ENCODE measurements at regions not wholly inside any gene's neighbourhood (a gene's known extent, or its start where the extent isn't known, plus 50 kb on each side); places are given as distances from the start of the nearest gene placed in this dataset.

DNA sequence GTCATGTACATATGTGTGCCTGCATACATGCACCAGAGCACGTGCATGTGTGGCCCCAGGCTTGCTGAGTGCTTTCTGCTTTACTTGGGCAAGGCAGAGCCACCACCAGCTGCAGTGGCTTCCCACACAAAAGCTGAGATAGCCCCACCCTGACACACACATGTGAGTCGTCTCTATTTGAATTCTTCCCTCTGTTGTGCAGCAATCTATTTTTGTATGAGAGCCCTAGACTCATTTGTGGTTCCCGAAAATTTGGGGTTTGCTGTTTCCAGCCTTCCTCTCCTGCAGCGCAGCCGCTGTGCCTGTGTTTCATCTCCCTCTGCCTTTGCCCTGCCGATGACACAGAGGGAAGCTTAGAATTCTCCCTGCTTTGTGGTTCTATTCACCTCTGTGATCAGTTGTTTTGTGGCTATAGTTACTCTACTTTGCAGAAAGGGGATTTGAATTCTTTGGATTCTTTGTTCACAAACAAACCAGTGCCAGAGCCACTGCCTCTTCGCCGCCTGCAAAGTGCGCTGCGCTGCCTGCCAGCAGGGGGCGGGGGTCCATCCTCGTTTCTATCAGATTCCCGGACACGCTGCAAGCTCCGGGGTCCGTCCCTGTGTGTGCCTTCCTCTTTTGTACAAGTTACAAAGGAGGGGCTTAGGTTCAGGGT is 95.8 kb upstream of the DAP start:
- Histone ChIP-seq H2AFZ (ENCODE audit: low read length) (peak overlapping the region; percentile 93; the same call in 1 of the 2 replicates), H3K9ac (replicated peaks in 1 of 4; ENCODE audit: extremely low read depth in 1 of 4, low read depth in 3 of 4, low read length in 3 of 4) (no peak overlapping the region; a peak in 1 of 7 replicates), H2AK5ac (ENCODE audit: low read depth, low read length) (peak overlapping the region; percentile 96; the same call in 1 of the 2 replicates), H3K9me3 (ENCODE audit: insufficient read depth in 2 of 2, low read depth in 1 of 2, low read length in 1 of 2) (no peaks in the 10 kb centered on the region), H3K27ac (ENCODE audit: low read depth, low read length) (no peak overlapping the region), H4K91ac (replicated peaks; ENCODE audit: insufficient read length, low read length) (peak overlapping the region; percentile 48), H3K79me1 (ENCODE audit: low read depth, low read length) (no peaks in the 10 kb centered on the region), H2BK12ac (ENCODE audit: low read depth, low read length) (peak overlapping the region; percentile 99), H3K4me2 (ENCODE audit: insufficient read depth in 1 of 2, low read depth in 2 of 2, low read length in 2 of 2) (peak overlapping the region; percentile 55 to 73), H2BK20ac (ENCODE audit: low read length) (peak overlapping the region; percentile 88), H2BK5ac (ENCODE audit: low read depth, low read length) (peak overlapping the region; percentile 76; the same call in 1 of the 2 replicates), H2BK120ac (replicated peaks; ENCODE audit: low read depth, low read length) (no peak overlapping the region), H3K23me2 (ENCODE audit: low read depth, low read length) (no peaks in the 10 kb centered on the region), H4K5ac (ENCODE audit: insufficient read length, low read depth, low read length) (no peak overlapping the region), H3K79me2 (ENCODE audit: control insufficient read depth in 1 of 2, insufficient read depth in 2 of 2, low read length in 2 of 2) (no peaks in the 10 kb centered on the region), H3K36me3 (ENCODE audit: control insufficient read depth in 2 of 4, insufficient read depth in 4 of 4, low read length in 3 of 4) (no peaks in the 10 kb centered on the region), H4K8ac (ENCODE audit: extremely low read depth, insufficient read depth, low read length) (peak overlapping the region; percentile 35; the same call in 1 of the 2 replicates), H3K27me3 (replicated peaks in 1 of 4; ENCODE audit: control insufficient read depth in 3 of 4, extremely low read depth in 1 of 4, insufficient read depth in 3 of 4, low read length in 3 of 4) (peaks cover 0 to 10% (median 6%) of the 10 kb centered on the region in 4 experiments; a peak in 3 of 7 replicates), H3K14ac (ENCODE audit: insufficient read length) (no peak overlapping the region), H3K4me3 (ENCODE audit: extremely low read depth in 1 of 4, insufficient read depth in 2 of 4, low read depth in 3 of 4, low read length in 4 of 4) (peak overlapping the region in 3 of 4 experiments; percentile 2 to 48 (median 20); a peak in 4 of 8 replicates), H3K23ac (ENCODE audit: insufficient read length) (no peak overlapping the region), H4K20me1 (replicated peaks in 1 of 2; ENCODE audit: control insufficient read depth in 1 of 2, insufficient read depth in 2 of 2, low read length in 2 of 2) (no peaks in the 10 kb centered on the region), H3K18ac (ENCODE audit: extremely low read depth, low read length) (peak overlapping the region; percentile 56), H3K56ac (replicated peaks; ENCODE audit: insufficient read length, low read depth, low read length) (no peak overlapping the region), H2BK15ac (ENCODE audit: low read length) (peak overlapping the region; percentile 89; the same call in 1 of the 2 replicates), H3K4me1 (replicated peaks in 1 of 4; ENCODE audit: control insufficient read depth in 3 of 4, insufficient read depth in 4 of 4, low read length in 3 of 4) (peaks cover 4 to 16% (median 14%) of the 10 kb centered on the region in 4 experiments), H3K4ac (replicated peaks; ENCODE audit: insufficient read length, low read depth, low read length) (no peak overlapping the region)
- CTCF ChIA-PET (ENCODE audit: partially characterized antibody): interaction anchor here (0.7 to 5.5 kb wide), 35 partner anchors 9 to 561 kb away, joined by 3 to 38 read pairs (median 4); no protein-coding TSS in a partner anchor
- DNase-seq (ENCODE audit: low read depth in 1 of 2, low spot score in 2 of 2): peak; percentile 70 to 92
- peak; percentile 88 for FAIRE-seq
- POLR2A ChIA-PET (ENCODE audit: partially characterized antibody): interaction anchor here (1.6 to 1.7 kb wide), 2 partner anchors 11 to 21 kb away, joined by 4 to 5 read pairs; no protein-coding TSS in a partner anchor
- WGBS, 2 experiments (ENCODE audit: extremely low coverage in 1 of 2, insufficient coverage in 1 of 2, insufficient read length in 1 of 2, insufficient replicate concordance in 2 of 2, low coverage in 1 of 2, low lambda C conversion rate in 2 of 2, missing lambda C conversion rate in 1 of 2): 21% methylated on average over 16 of the region's 16 CpGs; no CpG with 5 or more reads in 1 of the 2 experiments
- TF ChIP-seq CHD2 (IDR thresholded peaks at IDR 0.05; ENCODE audit: low read length) (0 out of 2 replicates have a peak, but pooled peaks have one; percentile 47), POLR2AphosphoS5 (IDR thresholded peaks at IDR 0.05; ENCODE audit: low read depth, low read length) (no peak), EP300 (IDR thresholded peaks at IDR 0.05; ENCODE audit: borderline replicate concordance in 1 of 2, low read depth in 2 of 2, low read length in 2 of 2) (0 out of 3 replicates have a peak, but pooled peaks of 1 of the 2 experiments have one; percentile 55), SP1 (IDR thresholded peaks at IDR 0.05; ENCODE audit: low read depth, low read length) (peak; percentile 45; the same call in 1 of the 2 replicates), CREB1 (IDR thresholded peaks at IDR 0.05) (peak; percentile 54; the same call in 1 of the 2 replicates), TBP (IDR thresholded peaks at IDR 0.05; ENCODE audit: low read depth, low read length) (no peak), BACH1 (IDR thresholded peaks at IDR 0.05; ENCODE audit: low read length) (no peak), RAD21 (IDR thresholded peaks at IDR 0.05 in 1 of 2, conservative IDR thresholded peaks at IDR 0.05 in 1 of 2; ENCODE audit: low read depth in 2 of 2, low read length in 2 of 2) (peak; percentile 50 to 60; a peak in 3 of 4 replicates)

Measured in H1 (cell line).